ENCODE measurements at regions not wholly inside any gene's neighbourhood (a gene's known extent, or its start where the extent isn't known, plus 50 kb on each side); places are given as distances from the start of the nearest gene placed in this dataset.

GRCh38 chr6:63149730-63150129 is 61.5 kb upstream of the FKBP1C start:
- TF ChIP-seq CTCF (IDR thresholded peaks at IDR 0.05) (no peak), POLR2A (IDR thresholded peaks at IDR 0.05) (no peak)

Measured in esophagus squamous epithelium (tissue), 4 donors.